CD4-positive, alpha-beta memory T cell (primary cell): ENCODE measurements at regions not wholly inside any gene's neighbourhood (a gene's known extent, or its start where the extent isn't known, plus 50 kb on each side); places are given as distances from the start of the nearest gene placed in this dataset.

Experiments
- CTCF ChIA-PET: fragments of 350-600 bp; sonication (Branson Sonifier 250); formaldehyde crosslinking; loops from one replicate; lab custom pipeline; 2021; ENCODE audit warnings: inconsistent platforms; ENCODE audit not compliant: partially characterized antibody; lab: Charles Lee
- POLR2A ChIA-PET: fragments of 350-600 bp; sonication (Branson Sonifier 250); formaldehyde crosslinking; loops from one replicate; lab custom pipeline; 2021; ENCODE audit not compliant: partially characterized antibody; lab: Charles Lee
- DNase-seq, 5 donors: peaks; one replicate each; pipeline versions ENCODE4 v3.0.0 to v3.0.0-alpha.2; 2020 to 2022; ENCODE audit warnings: mixed read lengths in 1 of 5
- H3K27ac ChIP-seq: one replicate; pipeline ENCODE4 v1.7.0; 2013; ENCODE audit warnings: low read depth, low read length
- H3K27me3 ChIP-seq: 2 replicates; pipeline ENCODE4 v1.7.0; 2013; ENCODE audit warnings: mild to moderate bottlenecking, low read length, moderate library complexity; ENCODE audit not compliant: insufficient read depth
- H3K36me3 ChIP-seq: 2 replicates; pipeline ENCODE4 v1.7.0; 2013; ENCODE audit warnings: mild to moderate bottlenecking, low read length, moderate library complexity; ENCODE audit not compliant: insufficient read depth
- H3K4me1 ChIP-seq: 2 replicates; pipeline ENCODE4 v1.7.0; 2013; ENCODE audit warnings: mild to moderate bottlenecking, low read length, moderate library complexity; ENCODE audit not compliant: insufficient read depth
- H3K4me3 ChIP-seq, 2 donors: one replicate each; pipeline ENCODE4 v1.7.0; 2013; ENCODE audit warnings: low read length in 2 of 2, mild to moderate bottlenecking in 1 of 2
- H3K9me3 ChIP-seq, 2 donors: one replicate each; pipeline ENCODE4 v1.7.0; 2013; ENCODE audit warnings: low read length in 2 of 2, control low read depth in 1 of 2; ENCODE audit not compliant: control insufficient read depth in 1 of 2
- H3K27ac Mint-ChIP-seq, 7 donors: one replicate each; pipeline ENCODE4 v1.8.0; 2020 to 2021; ENCODE audit warnings: mixed read lengths in 7 of 7, mild to moderate bottlenecking in 6 of 7, inconsistent platforms in 3 of 7, moderate library complexity in 3 of 7
- H3K27me3 Mint-ChIP-seq, 2 donors: one replicate each; pipeline ENCODE4 v1.8.0; 2020 to 2021; ENCODE audit warnings: mixed read lengths in 2 of 2
- H3K36me3 Mint-ChIP-seq, 2 donors: one replicate each; pipeline ENCODE4 v1.8.0; 2020 to 2021; ENCODE audit warnings: mixed read lengths in 2 of 2, inconsistent platforms in 1 of 2, mild to moderate bottlenecking in 1 of 2
- H3K4me1 Mint-ChIP-seq, 4 donors: one replicate each; pipeline ENCODE4 v1.8.0; 2020 to 2021; ENCODE audit warnings: mixed read lengths in 4 of 4, mild to moderate bottlenecking in 1 of 4
- H3K4me3 Mint-ChIP-seq, 8 donors: one replicate each; pipeline ENCODE4 v1.8.0; 2020 to 2021; ENCODE audit warnings: mixed read lengths in 8 of 8, mild to moderate bottlenecking in 7 of 8, moderate library complexity in 6 of 8, inconsistent platforms in 3 of 8
- H3K9me3 Mint-ChIP-seq, 8 donors: one replicate each; pipeline ENCODE4 v1.8.0; 2020 to 2021; ENCODE audit warnings: mixed read lengths in 8 of 8, mild to moderate bottlenecking in 5 of 8, inconsistent platforms in 3 of 8, moderate library complexity in 1 of 8
- intact Hi-C: fragments of 100-400 bp; cut with micrococcal nuclease; formaldehyde crosslinking; loops from one replicate; pipeline ENCODE4 v1.15.1; 2023

DNA sequence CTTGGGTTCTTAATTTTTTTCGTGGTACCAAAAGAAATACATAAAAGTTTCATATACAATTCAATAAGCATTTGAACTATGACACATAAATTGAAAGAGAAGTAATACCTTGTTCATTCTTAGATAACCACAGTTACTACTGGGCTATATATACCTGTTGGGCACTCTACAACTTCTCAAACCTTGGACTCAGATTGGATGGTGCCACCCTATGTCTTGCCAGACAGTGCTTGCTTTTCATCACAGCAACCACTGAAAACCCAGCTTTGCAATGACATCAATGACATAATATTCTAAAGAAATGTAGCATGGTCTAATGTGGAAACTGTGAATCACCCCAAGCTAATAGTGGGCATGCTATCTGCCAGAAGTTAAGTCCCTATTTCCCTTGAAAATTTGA is 62.8 kb upstream of the DPH5 start:
- CTCF ChIA-PET: interaction anchor here (1.1 to 1.2 kb wide), 3 partner anchors 8 to 200 kb away, joined by 4 read pairs; no protein-coding TSS in a partner anchor
- no peak for DNase-seq

DNA sequence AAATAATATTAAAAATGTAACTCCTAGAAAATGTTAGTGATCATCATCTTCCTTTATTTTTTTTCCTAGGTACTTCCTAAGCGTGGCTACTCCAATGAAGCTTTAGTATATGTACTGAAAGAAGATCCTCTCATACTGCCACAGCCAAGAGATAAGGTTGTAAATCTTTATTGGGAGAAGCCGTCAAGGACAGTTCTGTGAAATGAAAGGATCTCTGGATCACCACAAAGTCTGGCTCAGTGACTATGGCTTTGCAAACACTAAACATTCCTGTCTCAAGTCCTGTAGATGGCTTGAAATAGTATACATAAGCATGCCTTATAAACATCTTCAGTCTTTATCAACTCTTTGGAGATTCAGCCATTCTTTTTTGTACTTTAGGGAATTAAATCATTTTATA is 61.2 kb upstream of the DPH5 start:
- Histone ChIP-seq H3K36me3 (no peaks in the 10 kb centered on the region), H3K27ac (no peak overlapping the region), H3K9me3 (no peaks in the 10 kb centered on the region), H3K27me3 (no peaks in the 10 kb centered on the region), H3K4me1 (peaks cover 35% of the 10 kb centered on the region), H3K4me3 (no peak overlapping the region)
- ChIA-PET CTCF (interaction anchor here (1.1 kb wide), 1 partner anchor 9 kb away, joined by 3 read pairs; no protein-coding TSS in a partner anchor), POLR2A (interaction anchor here (0.8 to 1.7 kb wide), 3 partner anchors 10 to 13 kb away, joined by 3 to 6 read pairs (median 3); no protein-coding TSS in a partner anchor)
- peaks cover 0 to 2% (median 0%) of the 10 kb centered on the region in 8 donors for H3K9me3 Mint-ChIP-seq
- DNase-seq: no peak
- peaks cover 7 to 17% of the 10 kb centered on the region in 2 donors for H3K36me3 Mint-ChIP-seq
- H3K27me3 Mint-ChIP-seq: no peaks in the 10 kb centered on the region
- intact Hi-C loops: no loop called here
- H3K27ac Mint-ChIP-seq: no peak overlapping the region
- H3K4me3 Mint-ChIP-seq: no peak overlapping the region
- H3K4me1 Mint-ChIP-seq: peaks cover 25 to 52% (median 38%) of the 10 kb centered on the region in 4 donors

More for the DNA sequence above, 62.8 kb upstream of the DPH5 start:
- Histone ChIP-seq H3K36me3 (no peaks in the 10 kb centered on the region), H3K9me3 (no peaks in the 10 kb centered on the region), H3K27me3 (no peaks in the 10 kb centered on the region), H3K4me3 (no peak overlapping the region), H3K4me1 (peaks cover 19% of the 10 kb centered on the region), H3K27ac (no peak overlapping the region)
- Mint-ChIP-seq H3K9me3 (no peaks in the 10 kb centered on the region), H3K27ac (no peak overlapping the region), H3K36me3 (peaks cover 7 to 20% of the 10 kb centered on the region in 2 donors), H3K27me3 (no peaks in the 10 kb centered on the region), H3K4me3 (no peak overlapping the region), H3K4me1 (peaks cover 12 to 41% (median 30%) of the 10 kb centered on the region in 4 donors)
- POLR2A ChIA-PET: interaction anchor here (1.7 kb wide), 1 partner anchor 13 kb away, joined by 6 read pairs; no protein-coding TSS in a partner anchor
- intact Hi-C loops: no loop called here

DNA sequence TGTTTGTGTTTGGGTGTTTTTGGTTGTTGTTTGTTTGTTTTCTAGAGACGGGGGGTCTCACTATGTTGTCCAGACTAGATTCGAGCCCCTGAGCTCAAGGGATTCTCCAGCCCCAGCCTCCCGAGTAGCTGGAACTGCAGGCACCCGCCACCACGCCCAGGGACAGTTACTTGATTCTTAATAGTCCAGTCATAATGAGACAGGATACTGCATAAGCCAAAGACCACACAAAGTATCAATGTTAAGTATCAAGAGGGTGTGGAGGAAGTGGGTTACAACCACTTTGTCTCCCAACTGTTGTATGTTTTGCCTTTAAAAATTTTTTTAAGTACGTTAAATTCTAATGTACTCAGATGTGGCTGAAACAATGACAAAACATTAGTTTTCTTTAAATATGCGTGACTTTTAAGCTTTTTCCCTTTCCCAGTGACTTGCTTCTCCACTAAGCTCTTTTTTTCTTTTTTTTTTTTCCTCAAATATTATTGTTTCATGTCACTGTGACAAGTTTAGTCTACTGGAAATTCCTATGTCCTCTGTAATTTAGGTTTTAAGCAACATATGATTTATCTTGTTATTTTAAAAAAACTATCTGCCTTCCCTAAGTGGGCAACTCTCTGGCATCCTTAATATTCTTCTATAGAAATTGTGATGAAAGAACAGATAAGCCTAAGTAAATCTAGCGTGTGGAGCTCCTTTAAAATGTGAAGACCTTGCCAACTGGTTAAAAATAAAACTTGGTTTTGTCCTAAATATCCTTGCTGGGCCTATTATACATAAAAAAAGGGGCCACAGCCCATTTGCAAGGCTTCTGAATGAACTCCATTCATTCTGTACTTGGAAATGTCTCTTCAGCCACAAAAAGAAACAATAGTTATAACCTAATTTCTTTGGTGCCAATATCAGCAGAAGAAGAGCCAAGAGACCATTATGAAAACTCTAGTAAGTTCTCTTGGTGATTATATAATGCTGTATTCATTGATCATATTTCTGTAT is 56.2 kb upstream of the DPH5 start:
- intact Hi-C loops: loop anchor here (5.0 kb wide), 1 partner anchor 54 kb away; the partner anchor contains the start of gene DPH5
- Mint-ChIP-seq H3K27me3 (no peaks in the 10 kb centered on the region), H3K9me3 (peaks cover 0 to 5% (median 0%) of the 10 kb centered on the region in 8 donors), H3K36me3 (peaks cover 15 to 34% of the 10 kb centered on the region in 2 donors), H3K4me3 (peak overlapping the region; percentile 53 to 89 (median 80)), H3K27ac (peak overlapping the region; percentile 88 to 95 (median 91)), H3K4me1 (peaks cover 29 to 67% (median 40%) of the 10 kb centered on the region in 4 donors)
- peak in 4 of 5 donors; percentile 44 to 60 (median 51) for DNase-seq
- H3K9me3 ChIP-seq: no peaks in the 10 kb centered on the region
- POLR2A ChIA-PET: interaction anchor here (0.6 to 3.1 kb wide), 12 partner anchors 8 to 207 kb away, joined by 3 to 24 read pairs (median 4); partner anchors contain the start of gene S1PR1
- H3K27ac ChIP-seq: no peak overlapping the region
- no peaks in the 10 kb centered on the region for H3K36me3 ChIP-seq
- H3K27me3 ChIP-seq: no peaks in the 10 kb centered on the region
- peak overlapping the region in 1 of 2 donors; percentile 19 for H3K4me3 ChIP-seq
- H3K4me1 ChIP-seq: peaks cover 35% of the 10 kb centered on the region
- CTCF ChIA-PET: interaction anchor here (0.5 to 2.6 kb wide), 6 partner anchors 11 to 159 kb away, joined by 3 to 8 read pairs (median 3); no protein-coding TSS in a partner anchor

DNA sequence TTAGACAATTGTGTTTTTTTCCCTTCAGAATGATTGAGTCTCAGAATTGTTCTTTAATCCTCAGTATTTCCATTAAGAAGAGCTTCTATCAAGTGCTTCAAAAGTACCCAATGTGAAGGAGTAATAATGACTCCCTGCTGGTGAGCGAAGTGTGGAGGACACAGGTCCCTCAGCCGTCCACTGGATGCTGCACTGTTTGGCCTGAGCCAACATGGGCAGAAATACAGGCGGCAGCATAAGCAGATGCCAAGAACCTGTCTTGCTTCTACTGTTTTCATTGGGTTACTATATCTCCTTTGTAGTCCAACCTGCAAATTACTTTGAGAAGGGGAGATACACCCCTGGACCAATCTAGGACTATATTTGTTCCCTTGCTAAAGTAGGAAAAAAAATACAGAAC is 55.3 kb upstream of the DPH5 start:
- ChIA-PET POLR2A (interaction anchor here (0.6 to 3.1 kb wide), 9 partner anchors 9 to 208 kb away, joined by 3 to 24 read pairs (median 4); partner anchors contain the start of gene S1PR1), CTCF (interaction anchor here (1.4 to 2.6 kb wide), 5 partner anchors 8 to 207 kb away, joined by 3 to 8 read pairs (median 4); no protein-coding TSS in a partner anchor)
- H3K36me3 ChIP-seq: no peaks in the 10 kb centered on the region
- H3K4me3 ChIP-seq: no peak overlapping the region
- peaks cover 0 to 5% (median 0%) of the 10 kb centered on the region in 8 donors for H3K9me3 Mint-ChIP-seq
- intact Hi-C loops: loop anchor here (5.0 kb wide), 1 partner anchor 54 kb away; the partner anchor contains the start of gene DPH5
- H3K36me3 Mint-ChIP-seq: peaks cover 19 to 37% of the 10 kb centered on the region in 2 donors
- no peaks in the 10 kb centered on the region for H3K27me3 Mint-ChIP-seq
- peak overlapping the region in 6 of 7 donors; percentile 88 to 95 (median 90) for H3K27ac Mint-ChIP-seq
- H3K27ac ChIP-seq: no peak overlapping the region
- H3K4me3 Mint-ChIP-seq: peak overlapping the region in 5 of 8 donors; percentile 75 to 89 (median 84)
- no peaks in the 10 kb centered on the region for H3K27me3 ChIP-seq
- DNase-seq: no peak
- peaks cover 35% of the 10 kb centered on the region for H3K4me1 ChIP-seq
- H3K9me3 ChIP-seq: no peaks in the 10 kb centered on the region
- H3K4me1 Mint-ChIP-seq: peaks cover 27 to 62% (median 39%) of the 10 kb centered on the region in 4 donors

DNA sequence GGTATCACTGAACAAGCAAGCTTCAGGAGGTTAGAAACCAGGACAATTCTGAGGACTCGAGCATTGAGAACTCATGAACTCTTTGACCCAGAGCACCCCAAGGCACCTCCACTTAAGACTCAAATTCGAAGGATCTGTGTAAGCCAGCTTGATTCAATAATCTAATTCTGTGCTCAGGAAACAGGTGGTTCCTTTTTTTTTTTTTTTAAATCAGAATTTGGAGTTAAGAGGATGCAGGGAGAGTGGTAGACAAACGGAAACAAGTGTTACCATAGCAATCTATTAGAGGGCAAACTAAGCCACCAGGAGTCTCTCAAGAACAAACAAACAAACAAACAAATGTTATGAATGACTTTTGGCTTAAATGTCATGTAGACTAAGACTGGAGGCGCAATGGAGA is 53.8 kb upstream of the DPH5 start:
- H3K27ac Mint-ChIP-seq: peak overlapping the region in 2 of 7 donors; percentile 4 to 15
- CTCF ChIA-PET: interaction anchor here (1.0 to 1.6 kb wide), 5 partner anchors 9 to 209 kb away, joined by 3 to 6 read pairs (median 4); no protein-coding TSS in a partner anchor
- intact Hi-C loops: no loop called here

DNA sequence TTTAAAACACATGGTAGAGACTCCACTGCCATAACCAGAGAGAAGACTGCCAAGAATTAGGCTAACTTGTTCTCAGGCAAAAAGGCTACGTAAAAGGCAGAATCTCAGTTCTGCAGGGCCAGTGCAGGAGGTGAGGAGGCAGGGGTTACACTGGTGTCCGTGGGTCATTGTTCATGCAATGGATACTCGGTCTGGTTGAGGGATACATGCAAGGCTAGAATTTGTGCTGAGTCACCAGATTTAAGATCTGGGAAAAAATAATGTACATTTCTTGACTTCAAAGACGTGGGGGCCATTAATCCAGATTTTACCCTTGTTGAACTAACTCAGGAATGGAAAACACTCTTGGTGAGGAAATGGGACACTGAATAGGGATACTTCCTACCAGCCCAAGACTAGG is 52.3 kb upstream of the DPH5 start:
- Mint-ChIP-seq H3K4me3 (no peak overlapping the region), H3K9me3 (peaks cover 0 to 5% (median 0%) of the 10 kb centered on the region in 8 donors), H3K27me3 (no peaks in the 10 kb centered on the region), H3K27ac (no peak overlapping the region), H3K4me1 (peaks cover 21 to 44% (median 23%) of the 10 kb centered on the region in 4 donors), H3K36me3 (peaks cover 19 to 29% of the 10 kb centered on the region in 2 donors)
- intact Hi-C loops: no loop called here
- DNase-seq: no peak
- Histone ChIP-seq H3K27me3 (no peaks in the 10 kb centered on the region), H3K4me3 (no peak overlapping the region), H3K27ac (no peak overlapping the region), H3K4me1 (peaks cover 23% of the 10 kb centered on the region), H3K9me3 (no peaks in the 10 kb centered on the region), H3K36me3 (no peaks in the 10 kb centered on the region)
- ChIA-PET CTCF (no interaction called here), POLR2A (no interaction called here)

More for the DNA sequence above, 53.8 kb upstream of the DPH5 start:
- H3K36me3 ChIP-seq: no peaks in the 10 kb centered on the region
- H3K27ac ChIP-seq: no peak overlapping the region
- peaks cover 35% of the 10 kb centered on the region for H3K4me1 ChIP-seq
- H3K27me3 ChIP-seq: no peaks in the 10 kb centered on the region
- Mint-ChIP-seq H3K4me1 (peaks cover 26 to 54% (median 31%) of the 10 kb centered on the region in 4 donors), H3K9me3 (peaks cover 0 to 5% (median 0%) of the 10 kb centered on the region in 8 donors), H3K36me3 (peaks cover 19 to 32% of the 10 kb centered on the region in 2 donors), H3K4me3 (no peak overlapping the region), H3K27me3 (no peaks in the 10 kb centered on the region)
- no peak overlapping the region for H3K4me3 ChIP-seq
- POLR2A ChIA-PET: interaction anchor here (0.9 to 3.1 kb wide), 2 partner anchors 33 to 158 kb away, joined by 4 to 24 read pairs; partner anchors contain the start of gene S1PR1
- H3K9me3 ChIP-seq: no peaks in the 10 kb centered on the region
- no peak for DNase-seq
